ENCODE measurements at regions not wholly inside any gene's neighbourhood (a gene's known extent, or its start where the extent isn't known, plus 50 kb on each side); places are given as distances from the start of the nearest gene placed in this dataset.

- no peak for TF ChIP-seq CTCF (IDR thresholded peaks at IDR 0.05)
- TF ChIP-seq FOXP1 (CRISPR knock-in tag; IDR thresholded peaks at IDR 0.05; ENCODE audit: borderline replicate concordance) = no peak
- no peak for TF ChIP-seq GRHL2 (CRISPR knock-in tag; IDR thresholded peaks at IDR 0.05; ENCODE audit: insufficient replicate concordance, severe bottlenecking)
- no peak for TF ChIP-seq HMGA2 (CRISPR knock-in tag; IDR thresholded peaks at IDR 0.05)
- no peak for TF ChIP-seq MLX (CRISPR knock-in tag; IDR thresholded peaks at IDR 0.05)
- no peak for TF ChIP-seq NR3C1 (CRISPR knock-in tag; conservative IDR thresholded peaks at IDR 0.05; ENCODE audit: low read depth)
- no peak for TF ChIP-seq GABPB1 (CRISPR knock-in tag; IDR thresholded peaks at IDR 0.05)
- TF ChIP-seq ZNF317 (CRISPR knock-in tag; IDR thresholded peaks at IDR 0.05; ENCODE audit: borderline replicate concordance, low read depth) = no peak
- TF ChIP-seq TP53 (CRISPR knock-in tag; IDR thresholded peaks at IDR 0.05) = no peak
- TF ChIP-seq MYBL2 (CRISPR knock-in tag; IDR thresholded peaks at IDR 0.05) = no peak
- TF ChIP-seq SP1 (CRISPR knock-in tag; conservative IDR thresholded peaks at IDR 0.05) = no peak
Observed at GRCh38 chr3:23028294-23028693, 174.8 kb upstream of the UBE2E2 start.

Data from WTC11 (cell line).